Hepatocyte (in vitro differentiated cells): ENCODE measurements at regions not wholly inside any gene's neighbourhood (a gene's known extent, or its start where the extent isn't known, plus 50 kb on each side); places are given as distances from the start of the nearest gene placed in this dataset.

ENCODE experiments used
- EZH2 ChIP-seq: fragments of 200-600 bp; sonication (generic); IDR thresholded peaks from 2 replicates; pipeline ENCODE4 v1.6.1; 2016; ENCODE audit warnings: antibody characterized with exemption, mild to moderate bottlenecking, borderline replicate concordance
- TF ChIP-seq, protein P1 (sequence below): fragments of 200-600 bp; sonication (generic); IDR thresholded peaks from 2 replicates; pipeline ENCODE4 v1.5.1; 2016; ENCODE audit warnings: antibody characterized with exemption, mild to moderate bottlenecking; ENCODE audit not compliant: poor library complexity

DNA sequence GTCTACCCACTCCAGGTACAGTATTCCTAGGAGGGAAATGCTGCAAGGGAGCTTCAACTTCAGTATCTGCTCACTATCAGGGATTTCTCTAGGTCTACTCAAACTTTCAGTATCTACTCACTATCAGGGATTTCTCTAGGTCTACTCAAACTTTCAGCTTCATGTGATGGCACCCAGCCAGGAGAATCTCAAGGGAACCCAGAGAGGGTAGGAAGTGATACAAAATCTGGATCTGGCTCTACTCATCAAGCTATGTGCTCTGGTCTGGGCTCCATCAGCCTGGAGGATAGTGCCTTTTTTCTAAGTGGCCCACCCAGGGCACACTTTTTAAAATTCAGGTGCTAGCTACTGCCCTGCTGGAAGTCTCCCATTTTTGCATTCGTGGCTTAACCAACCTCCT, 52.3 kb upstream of the FNDC3A start:
- TF ChIP-seq EZH2 = no peak
- TF ChIP-seq, protein P1, sequence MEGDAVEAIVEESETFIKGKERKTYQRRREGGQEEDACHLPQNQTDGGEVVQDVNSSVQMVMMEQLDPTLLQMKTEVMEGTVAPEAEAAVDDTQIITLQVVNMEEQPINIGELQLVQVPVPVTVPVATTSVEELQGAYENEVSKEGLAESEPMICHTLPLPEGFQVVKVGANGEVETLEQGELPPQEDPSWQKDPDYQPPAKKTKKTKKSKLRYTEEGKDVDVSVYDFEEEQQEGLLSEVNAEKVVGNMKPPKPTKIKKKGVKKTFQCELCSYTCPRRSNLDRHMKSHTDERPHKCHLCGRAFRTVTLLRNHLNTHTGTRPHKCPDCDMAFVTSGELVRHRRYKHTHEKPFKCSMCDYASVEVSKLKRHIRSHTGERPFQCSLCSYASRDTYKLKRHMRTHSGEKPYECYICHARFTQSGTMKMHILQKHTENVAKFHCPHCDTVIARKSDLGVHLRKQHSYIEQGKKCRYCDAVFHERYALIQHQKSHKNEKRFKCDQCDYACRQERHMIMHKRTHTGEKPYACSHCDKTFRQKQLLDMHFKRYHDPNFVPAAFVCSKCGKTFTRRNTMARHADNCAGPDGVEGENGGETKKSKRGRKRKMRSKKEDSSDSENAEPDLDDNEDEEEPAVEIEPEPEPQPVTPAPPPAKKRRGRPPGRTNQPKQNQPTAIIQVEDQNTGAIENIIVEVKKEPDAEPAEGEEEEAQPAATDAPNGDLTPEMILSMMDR = no peak
